ENCODE measurements at regions not wholly inside any gene's neighbourhood (a gene's known extent, or its start where the extent isn't known, plus 50 kb on each side); places are given as distances from the start of the nearest gene placed in this dataset.
"Not testable (repeated sequence)": the region's sequence is repeated elsewhere in the genome, so short reads cannot be mapped to it uniquely, and the experiment has no call there.

- DNase-seq, result no peak
Observed at GRCh38 chr5:6321078-6321477, 57.3 kb downstream of the MED10 start.

GRCh38 chr5:6319116-6319515, 59.2 kb downstream of the MED10 start:
- no peak for DNase-seq

GRCh38 chr5:6317116-6317798, 61.1 kb downstream of the MED10 start:
- DNase-seq, result no peak

GRCh38 chr5:6315580-6315979, 62.8 kb downstream of the MED10 start:
- no peak for DNase-seq

GRCh38 chr5:6311568-6312501, 66.5 kb downstream of the MED10 start:
- DNase-seq, result no peak

- DNase-seq, result no peak
Observed at GRCh38 chr5:6309949-6310348, 68.4 kb downstream of the MED10 start.

DNA sequence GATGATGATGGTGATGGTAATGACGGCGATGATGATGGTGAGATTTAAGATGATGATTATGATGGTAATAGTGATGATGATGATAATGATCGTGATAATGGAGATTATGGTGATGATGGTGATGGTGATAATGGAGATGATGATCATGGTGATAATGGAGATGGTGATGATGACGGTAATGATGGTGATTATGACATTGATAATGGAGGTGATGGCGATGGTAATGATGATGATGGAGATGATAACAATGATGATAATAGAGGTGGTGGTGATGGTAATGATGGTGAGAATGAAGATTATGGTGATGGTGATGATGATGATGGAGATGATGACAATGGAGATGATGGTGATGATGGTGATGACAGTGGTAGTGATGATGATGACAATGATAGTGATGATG, 69.7 kb downstream of the MED10 start:
- no peak for DNase-seq

GRCh38 chr5:6307304-6307703, 71.0 kb downstream of the MED10 start:
- no peak for DNase-seq

DNA sequence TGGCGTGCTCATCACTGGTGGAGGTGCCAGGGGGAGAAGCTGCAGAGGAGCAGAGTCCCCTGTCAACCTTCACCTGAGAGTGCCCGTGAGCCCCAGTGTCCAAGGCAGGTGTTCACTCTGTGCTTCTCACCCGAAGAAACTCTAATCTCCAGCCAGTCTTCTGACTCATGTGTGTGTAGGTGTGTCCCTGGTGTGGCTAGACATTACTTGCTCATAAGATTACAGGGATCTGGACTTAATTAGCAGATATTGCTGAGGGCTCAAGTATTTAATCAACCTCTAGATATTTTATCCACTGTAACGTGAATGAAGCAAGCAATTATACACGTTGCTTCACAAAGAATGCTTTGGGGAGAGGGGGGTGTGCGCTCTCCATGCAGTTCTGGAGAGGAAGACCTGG, 72.5 kb downstream of the MED10 start:
- no peak for DNase-seq

GRCh38 chr5:6302684-6303083, 75.7 kb downstream of the MED10 start:
- no peak for DNase-seq

DNA sequence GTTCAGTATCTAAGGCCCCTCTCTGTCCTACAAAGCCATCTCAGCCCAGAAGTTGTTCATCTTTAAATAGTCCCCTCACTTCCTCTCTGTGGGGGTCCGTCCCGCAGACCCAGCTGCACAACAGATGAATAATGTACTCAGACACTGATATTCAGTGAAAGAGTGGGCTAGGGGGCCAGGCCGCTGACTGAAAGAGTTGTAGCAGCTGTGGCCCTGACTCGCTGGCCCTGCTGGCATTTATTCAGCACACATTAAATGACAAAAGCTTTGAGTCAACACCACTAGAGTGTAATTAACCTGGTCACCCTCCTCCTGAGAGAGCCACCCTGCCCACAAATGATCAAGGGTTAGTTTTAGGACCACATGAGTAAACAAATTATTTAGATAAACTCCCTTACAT, 76.3 kb downstream of the MED10 start:
- DNase-seq, result no peak

DNA sequence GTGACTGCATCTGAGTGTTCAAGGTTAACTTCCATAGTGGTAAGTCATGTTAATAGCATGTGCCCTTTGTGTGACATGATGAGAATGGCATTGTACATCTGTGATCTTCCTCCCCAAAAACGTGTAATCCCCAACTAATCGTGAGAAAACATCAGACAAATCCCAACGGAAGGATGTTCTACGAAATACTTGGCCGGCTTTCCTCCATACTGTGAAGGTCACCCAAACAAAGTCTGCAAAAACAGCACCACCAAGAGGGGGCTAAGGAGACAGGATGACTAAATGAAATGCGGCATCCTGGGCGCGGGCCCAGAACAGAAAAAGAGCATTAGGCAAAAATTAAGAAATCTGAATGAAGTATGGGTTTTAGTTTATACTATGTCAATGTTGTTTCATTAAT, 81.8 kb downstream of the MED10 start:
- no peak for DNase-seq

DNA sequence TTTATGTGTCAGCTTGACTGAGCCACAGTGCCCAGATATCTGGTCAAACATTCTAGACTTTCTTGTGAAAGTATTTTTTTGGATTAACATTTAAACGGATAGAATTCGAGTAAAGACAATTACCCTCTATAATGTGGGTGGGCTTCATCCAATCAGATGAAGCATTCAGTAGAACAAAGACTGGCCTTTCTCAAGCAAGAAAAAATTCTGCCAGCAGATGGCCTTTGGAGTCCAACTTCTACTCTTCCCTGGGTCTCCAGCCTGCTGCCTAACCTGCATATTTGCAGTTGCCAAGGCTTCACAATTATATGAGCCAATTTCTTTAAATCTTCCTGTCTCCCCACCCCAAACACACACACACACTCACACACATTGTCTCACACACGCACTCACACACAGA, 86.4 kb downstream of the MED10 start:
- no peak for DNase-seq

- no peak for DNase-seq
Observed at GRCh38 chr5:6289239-6289638, 89.1 kb downstream of the MED10 start.

GRCh38 chr5:6287176-6287575, 91.2 kb downstream of the MED10 start:
- DNase-seq, result no peak

DNA sequence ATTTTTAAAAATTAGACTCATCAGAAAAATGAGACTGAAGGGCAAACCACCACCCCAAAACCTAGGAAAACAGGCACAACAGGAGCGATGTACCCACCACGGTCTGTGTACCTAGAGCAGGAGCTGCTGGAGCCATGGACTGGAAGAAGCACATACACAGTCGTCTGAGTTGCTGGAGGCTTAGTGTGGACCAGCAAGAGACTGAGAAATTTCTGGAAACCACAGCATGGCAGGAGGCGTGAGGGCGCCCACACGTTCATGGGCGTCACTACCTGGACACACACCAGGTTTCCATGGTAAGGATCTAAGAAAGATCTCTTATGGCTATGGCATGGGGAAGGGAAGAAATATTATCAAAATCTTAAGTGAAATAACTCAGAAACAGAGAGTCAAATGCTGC, 91.9 kb downstream of the MED10 start:
- no peak for DNase-seq

GRCh38 chr5:6284491-6284890, 93.9 kb downstream of the MED10 start:
- DNase-seq, result not testable (repeated sequence)

DNA sequence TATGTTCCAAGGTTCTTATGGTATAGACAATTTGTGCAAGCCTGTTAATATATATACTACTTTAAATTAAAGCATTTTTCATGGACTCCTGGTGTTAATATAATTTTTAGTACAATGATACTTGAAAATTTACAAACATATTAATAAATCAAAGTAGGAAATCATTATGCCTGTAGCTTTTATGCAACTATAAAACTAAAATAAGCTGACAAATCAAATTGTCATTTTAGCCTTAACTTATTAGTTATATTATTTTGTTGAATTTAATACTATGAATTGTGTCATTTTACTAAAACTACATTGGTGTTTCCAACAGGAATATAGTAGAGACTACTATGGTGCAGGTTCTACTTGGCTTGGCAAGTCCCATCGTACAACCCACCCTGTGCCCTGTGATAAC, 96.0 kb downstream of the MED10 start:
- DNase-seq, result no peak

DNA sequence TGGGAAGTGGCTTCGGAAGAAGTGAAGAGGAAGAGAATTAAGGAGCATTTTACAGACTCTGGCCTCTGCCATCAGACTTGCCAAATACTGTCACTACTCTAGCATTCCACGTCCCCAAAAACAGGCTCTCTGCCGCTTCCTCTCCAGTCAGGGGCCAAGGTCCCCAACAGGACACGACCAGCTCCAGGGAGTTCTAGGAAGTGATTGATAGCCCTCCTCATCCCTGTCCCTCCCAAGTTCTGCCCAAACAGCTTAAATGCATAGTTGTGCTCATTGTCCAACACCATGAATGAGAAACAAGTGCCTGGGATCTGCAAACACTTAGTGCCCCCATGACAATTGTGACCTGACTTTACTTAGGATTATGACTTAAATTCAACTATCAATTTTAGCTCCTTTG, 96.5 kb downstream of the MED10 start:
- DNase-seq, result no peak

DNA sequence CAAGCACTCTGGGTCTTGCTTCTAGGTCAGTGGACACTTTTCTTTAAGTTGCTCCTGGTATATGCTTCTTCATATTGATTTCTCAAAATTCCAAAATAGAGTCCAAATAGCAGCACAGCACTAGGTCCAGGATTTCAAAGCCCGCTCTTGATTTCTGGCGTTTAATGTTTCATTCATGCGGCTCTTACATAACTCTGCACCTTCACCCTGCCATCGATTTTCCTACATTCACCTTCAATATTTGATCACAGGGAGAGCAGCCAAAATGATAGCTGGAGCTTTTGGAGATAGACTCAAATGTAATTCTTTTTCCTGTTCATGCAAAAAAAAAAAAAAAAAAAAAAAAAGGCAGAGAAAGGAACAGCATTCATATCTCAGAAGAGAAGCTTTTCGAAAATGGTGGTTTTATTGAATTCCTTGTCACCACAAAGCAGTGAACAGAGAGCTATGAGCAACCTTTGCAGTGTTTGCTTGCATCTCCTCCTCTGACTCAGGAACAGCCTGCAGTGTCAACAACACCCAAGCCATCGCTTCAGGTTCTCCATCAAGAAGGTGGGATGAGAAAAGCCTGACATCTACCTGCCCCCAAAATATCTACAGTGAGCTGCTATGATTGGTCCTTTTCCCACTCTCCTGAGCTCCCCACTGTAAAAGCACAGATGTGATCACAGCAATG, 97.8 kb downstream of the MED10 start:
- DNase-seq, result no peak

DNA sequence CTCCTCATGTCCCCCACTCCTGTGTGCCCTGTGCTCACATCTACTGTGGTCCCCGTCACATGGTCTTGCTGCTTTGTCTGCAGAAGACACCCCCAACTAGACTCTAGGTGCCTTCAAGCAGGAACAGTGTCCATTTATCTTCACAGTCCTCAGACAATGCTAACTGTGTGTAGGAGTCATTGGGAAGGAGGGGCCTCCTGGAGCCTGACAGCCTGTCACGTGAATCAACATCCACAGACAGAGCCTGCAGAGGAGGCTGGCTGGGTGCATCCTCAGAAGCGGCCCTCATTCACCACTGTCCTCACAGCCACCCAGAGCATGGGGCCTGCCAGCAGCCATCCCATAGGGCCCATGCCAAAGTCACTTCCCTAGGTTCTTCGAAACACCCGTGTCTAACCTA, 98.7 kb downstream of the MED10 start:
- no peak for DNase-seq

DNA sequence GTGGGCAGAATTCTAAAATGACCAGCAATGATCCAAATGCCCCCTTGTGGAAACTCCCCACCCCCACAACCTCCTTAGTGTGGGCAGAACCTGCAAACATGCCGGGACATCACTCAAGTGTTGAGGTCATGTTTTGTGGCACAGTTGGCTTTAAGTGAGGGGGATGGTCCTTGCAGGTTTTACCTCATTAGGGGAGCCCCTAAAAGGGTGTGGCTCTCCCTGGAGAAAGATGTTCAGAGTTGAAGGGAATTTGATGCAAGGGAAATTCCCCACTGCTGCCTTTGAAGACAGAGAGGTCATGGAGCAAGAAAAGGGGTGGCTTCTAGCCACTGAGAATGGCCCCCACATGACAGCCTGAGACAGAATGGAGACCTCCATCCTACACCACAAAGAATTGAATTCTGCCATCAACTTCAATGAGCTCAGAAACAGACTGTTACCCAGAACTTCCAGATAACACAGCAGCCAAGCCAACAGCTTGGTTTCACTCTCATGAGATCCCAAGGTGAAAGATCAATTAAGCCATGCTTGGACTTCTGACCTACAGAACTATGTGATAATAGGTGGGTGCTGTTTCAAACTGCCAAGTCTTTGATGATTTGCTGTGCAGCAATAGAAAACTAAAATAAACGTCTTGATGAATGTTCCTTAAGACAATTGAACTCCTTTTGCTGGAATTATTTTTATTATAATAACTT, 103.4 kb downstream of the MED10 start:
- DNase-seq, result no peak

DNA sequence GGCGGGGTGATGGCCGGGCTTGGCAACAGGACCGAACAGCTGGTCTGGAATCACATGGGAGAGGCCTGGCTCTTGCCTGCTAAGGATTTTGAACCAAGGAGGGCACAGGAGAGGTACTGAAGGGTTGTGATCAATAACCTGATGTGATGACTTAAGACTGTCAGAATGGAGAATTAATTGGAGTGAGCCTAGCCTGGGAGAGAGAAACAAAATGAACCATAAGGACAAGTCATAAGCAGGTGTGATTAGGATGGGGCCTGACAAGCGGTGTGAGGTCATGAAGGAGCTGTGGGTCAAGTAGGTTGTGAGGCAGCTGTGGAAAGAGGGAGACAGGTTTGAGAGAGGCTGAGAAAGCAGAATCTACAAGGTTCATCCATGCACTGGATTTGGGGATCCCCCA, 104.6 kb downstream of the MED10 start:
- DNase-seq, result no peak

Measured in MV-4-11 (cell line).